Skeletal muscle cell (primary cell): ENCODE measurements at regions not wholly inside any gene's neighbourhood (a gene's known extent, or its start where the extent isn't known, plus 50 kb on each side); places are given as distances from the start of the nearest gene placed in this dataset.
A peak's percentile ranks its signal among the peaks of the same experiment; 100 is the strongest.

Experiments
- DNase-seq: peaks from one replicate; pipeline ENCODE4 v3.0.0-alpha.2; 2010; ENCODE audit warnings: low read depth
- H3K4me3 ChIP-seq: 2 replicates; pipeline ENCODE4 v1.5.1; 2011; ENCODE audit warnings: low read depth, mild to moderate bottlenecking, control low read depth, low read length, moderate library complexity

DNA sequence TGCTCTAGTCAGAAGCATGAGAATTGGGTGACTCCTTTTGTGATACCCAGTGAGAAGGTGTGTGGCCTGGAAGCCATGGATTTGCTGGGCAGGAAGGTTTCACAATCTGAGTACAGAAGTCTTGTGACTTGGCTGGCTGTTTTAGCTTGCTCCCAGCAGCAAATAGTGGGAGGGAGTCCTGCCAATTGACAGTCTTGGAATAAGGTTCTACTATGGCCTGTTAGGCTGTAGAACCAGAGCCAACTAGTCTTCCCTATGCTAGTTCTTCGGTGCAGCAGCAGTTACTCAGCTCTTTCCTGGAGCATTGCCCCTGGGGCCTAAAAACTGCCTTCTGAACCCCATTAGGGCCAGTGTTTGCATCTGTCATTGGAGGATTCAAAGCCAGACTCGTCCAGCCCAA, 1935.4 kb upstream of the PCDH20 start:
- no peak overlapping the region for H3K4me3 ChIP-seq
- DNase-seq, result peak; percentile 5

DNA sequence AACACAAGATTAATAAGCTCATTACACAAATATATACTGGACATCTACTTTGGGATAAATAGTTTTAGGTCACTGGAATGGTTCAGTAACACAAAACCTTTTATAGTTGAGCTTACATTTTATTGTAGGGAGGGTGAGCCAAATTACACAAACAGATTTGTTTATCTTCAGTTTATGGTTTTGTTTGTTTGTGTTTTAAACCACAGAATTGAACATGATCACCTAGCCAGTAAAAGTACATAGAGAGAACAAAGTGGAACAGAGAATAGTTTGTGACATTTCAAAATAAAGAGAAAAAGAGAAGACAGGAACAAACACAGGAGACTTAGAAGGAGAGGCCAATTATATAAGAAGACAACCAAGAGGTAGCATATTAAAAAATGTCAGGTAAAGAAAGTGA, 1930.2 kb upstream of the PCDH20 start:
- no peak overlapping the region for H3K4me3 ChIP-seq
- DNase-seq, result no peak

DNA sequence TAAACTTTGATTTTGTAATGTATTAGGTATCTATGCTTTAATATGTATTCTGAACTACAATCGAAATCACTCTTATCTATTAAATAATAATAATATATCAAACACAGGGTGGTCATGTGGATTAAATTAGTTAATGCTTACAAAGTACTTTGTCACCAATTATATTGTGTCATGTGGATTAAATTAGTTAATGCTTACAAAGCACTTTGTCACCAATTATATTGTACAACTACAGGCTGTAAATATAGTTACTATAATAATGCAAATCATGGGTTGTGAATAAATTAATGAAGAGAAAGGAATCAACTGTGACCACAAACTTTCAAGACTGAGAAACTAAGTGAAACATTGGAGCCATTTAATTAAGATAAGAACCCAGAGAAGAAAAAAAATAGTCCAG, 1929.1 kb upstream of the PCDH20 start:
- H3K4me3 ChIP-seq, result no peak overlapping the region
- DNase-seq, result no peak

DNA sequence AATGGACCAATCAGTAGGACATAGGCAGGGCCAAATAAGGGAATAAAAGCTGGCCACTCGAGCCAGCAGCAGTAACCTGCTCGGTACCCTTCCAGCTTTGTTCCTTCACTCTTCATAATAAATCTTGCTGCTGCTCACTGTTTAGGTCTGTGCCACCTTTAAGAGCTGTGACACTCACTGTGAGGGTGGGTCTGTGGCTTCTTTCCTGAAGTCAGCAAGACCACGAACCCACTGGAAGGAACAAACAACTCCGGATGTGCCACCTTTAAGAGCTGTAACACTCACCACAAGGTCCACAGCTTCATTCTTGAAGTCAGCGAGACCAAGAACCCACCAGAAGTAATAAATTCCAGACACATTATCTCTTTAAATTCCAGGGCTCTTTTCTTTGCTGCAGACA, 1922.3 kb upstream of the PCDH20 start:
- no peak for DNase-seq
- no peak overlapping the region for H3K4me3 ChIP-seq

DNA sequence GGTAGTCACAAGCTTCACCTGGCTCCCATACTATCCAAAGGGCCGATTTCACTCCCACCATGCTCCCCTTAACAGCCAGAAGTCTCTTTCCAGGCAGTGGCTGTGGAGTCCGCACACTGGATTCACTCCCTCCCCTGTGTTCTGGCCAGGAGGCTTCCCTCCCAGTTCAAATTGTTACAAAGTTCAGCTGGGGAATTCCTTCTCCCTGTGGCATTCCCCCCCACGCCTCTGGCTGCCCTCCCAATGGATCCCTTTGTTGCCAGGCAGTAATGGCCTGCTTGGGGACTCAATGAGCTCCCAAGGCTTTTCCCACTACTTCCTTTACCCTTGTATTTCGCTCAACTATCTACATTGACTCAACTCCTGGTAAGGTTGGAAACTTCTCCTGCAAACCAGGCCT, 1921.4 kb upstream of the PCDH20 start:
- no peak overlapping the region for H3K4me3 ChIP-seq
- no peak for DNase-seq

DNA sequence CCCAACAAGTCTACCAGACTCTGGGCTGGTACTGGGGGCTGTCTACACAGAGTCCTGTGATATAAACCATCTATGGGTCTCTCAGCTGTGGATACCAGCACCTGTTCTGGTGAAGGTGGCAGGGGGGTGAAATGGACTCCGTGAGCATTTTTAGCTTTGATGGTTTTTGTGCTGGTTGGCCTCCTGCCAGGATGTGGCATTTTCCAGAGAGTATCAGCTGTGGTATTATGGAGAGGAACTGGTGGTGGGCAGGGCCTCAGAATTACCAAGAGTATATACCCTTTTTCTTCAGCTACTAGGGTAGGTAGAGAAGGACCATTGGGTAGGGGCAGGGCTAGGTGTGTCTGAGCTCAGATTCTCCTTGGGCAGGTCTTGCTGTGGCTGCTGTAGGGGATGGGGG, 1920.9 kb upstream of the PCDH20 start:
- DNase-seq, result no peak
- no peak overlapping the region for H3K4me3 ChIP-seq

DNA sequence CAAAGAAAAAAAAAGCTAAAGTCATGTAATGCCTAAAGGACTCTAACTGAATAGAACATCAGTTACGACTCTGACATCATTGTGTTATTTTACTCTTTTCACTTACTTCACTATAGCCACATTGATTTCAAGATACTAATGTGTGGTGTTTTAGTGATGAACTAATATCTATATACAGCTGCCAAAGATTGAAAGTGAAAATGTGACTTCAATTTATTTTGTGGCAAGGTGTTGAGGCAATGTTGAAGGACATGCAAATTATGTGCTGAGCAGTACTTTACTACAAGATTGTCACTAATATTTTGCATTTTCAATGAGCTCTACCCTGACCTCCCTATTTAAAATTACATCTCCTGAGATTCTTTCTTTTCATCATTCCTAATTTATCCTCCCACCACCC, 1911.9 kb upstream of the PCDH20 start:
- no peak for DNase-seq
- H3K4me3 ChIP-seq, result no peak overlapping the region

DNA sequence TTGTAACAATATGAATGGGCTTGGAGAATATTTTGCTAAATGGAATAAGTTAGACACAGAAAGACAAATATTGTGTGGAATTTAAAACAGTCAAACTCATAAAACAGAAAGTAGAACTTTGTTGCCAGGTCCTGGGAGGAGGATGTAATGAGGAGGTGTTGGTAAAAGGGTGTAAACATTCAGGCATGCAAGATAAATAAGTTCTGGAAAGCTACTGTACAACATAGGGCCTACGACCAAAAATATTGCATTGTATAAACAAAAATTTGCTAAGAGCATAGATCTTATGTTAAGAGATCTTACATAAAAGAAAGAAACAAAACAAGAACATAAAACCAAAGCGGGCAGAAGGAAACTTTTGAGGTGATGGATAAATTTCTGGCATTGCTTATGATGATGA, 1907.8 kb upstream of the PCDH20 start:
- H3K4me3 ChIP-seq, result no peak overlapping the region
- no peak for DNase-seq

DNA sequence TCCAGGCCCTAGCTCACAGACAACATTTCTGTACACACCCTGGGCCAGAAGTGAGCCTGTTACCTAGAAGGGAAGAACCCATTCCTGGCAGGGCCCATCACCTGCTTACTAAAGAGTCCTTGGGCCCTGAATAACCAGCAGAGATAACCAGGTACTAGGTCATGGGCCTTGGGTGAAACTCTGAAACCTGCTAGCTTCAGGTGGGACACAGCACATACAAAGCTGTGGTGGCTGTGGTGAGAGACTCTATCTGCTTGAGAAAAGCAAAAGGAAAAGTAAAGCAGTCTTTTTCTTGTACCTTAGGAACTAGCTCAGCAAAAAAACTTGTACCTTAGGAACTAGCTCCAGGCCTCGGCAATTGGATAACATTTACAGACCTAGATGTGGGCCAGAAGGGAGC, 1895.9 kb upstream of the PCDH20 start:
- H3K4me3 ChIP-seq, result no peak overlapping the region
- DNase-seq, result no peak

DNA sequence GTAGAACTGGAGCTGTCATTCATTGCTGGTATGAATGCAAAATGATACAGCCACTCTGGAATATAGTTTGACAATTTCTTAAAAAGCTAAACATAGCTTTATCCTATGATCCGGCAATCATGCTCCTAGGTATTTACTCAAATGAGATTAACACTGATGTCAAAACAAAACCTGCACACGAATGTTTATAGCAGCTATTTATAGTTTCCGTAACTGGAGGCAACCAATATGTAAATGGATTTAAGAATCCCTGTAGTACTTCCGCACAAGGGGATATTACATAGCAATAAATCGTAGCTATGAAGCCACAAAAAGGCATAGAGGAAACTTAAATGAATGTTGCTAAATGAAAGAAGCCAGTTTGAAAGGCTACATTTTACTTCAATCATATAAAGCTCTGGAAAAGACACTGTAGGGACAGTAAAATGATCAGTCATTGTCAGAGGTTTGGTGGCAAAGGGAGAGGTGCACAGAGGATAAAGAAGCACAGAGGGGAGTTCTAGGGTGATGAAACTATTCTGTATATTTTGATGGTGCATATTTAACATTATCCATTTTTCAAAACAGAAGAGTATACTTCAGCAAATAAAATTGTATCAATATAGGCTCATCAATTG, 1893.0 kb upstream of the PCDH20 start:
- no peak for DNase-seq
- H3K4me3 ChIP-seq, result no peak overlapping the region

DNA sequence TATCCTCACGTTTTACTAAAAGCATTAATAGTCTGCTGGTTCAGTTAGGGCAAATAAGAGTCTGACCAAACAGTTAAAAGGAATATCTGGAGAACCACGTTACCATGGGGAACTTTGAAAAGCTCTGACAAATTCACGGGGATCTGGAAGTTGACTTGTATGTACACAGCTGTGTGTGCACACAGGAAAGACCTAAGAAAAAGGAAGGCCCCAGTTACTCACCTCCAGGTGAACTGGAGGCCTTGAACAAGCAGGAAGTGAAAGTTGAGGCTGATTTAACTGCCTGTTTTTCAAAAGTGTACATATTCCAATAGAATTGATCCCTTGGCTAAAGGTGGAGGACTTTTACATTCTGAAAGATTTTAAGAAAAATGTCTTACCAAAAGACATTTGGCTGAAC, 1891.6 kb upstream of the PCDH20 start:
- DNase-seq, result no peak
- no peak overlapping the region for H3K4me3 ChIP-seq

DNA sequence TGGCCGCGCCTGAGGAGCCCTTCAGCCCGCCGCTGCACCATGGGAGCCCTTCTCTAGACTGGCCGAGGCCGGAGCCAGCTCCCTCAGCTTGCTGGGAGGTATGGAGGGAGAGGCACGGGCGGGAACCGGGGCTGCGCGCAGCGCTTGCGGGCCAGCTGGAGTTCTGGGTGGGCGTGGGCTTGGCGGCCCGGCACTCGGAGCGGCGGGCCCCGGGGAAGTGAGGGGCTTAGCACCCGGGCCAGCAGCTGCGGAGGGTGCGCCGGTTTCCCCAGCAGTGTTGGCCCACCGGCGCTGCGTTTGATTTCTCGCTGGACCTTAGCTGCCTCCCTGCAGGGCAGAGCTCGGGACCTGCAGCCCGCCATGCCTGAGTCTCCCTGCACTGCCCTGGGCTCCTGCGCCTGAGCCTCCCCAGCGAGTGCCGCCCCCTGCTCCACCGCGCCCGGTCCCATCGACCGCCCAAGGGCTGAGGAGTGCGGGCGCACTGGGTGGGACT, 1890.0 kb upstream of the PCDH20 start:
- H3K4me3 ChIP-seq, result no peak overlapping the region
- no peak for DNase-seq

DNA sequence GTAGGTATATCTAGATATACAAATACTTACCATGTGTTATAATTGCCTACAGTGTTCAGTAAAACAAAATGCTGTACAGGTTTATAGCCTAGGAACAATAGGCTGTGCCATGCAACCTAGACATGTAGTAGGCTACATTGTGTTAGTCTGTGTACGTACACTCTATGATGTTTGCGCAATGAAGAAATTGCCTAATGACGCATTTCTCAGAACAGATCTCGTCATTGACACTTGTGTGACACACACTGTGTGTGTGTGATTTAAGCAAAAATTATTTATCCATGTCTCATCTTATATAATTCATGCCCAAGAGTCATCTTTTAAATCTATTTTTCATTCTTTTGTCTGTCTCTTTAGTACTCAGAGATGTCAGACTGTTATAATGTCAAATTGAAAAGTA, 1888.8 kb upstream of the PCDH20 start:
- DNase-seq, result no peak
- no peak overlapping the region for H3K4me3 ChIP-seq

DNA sequence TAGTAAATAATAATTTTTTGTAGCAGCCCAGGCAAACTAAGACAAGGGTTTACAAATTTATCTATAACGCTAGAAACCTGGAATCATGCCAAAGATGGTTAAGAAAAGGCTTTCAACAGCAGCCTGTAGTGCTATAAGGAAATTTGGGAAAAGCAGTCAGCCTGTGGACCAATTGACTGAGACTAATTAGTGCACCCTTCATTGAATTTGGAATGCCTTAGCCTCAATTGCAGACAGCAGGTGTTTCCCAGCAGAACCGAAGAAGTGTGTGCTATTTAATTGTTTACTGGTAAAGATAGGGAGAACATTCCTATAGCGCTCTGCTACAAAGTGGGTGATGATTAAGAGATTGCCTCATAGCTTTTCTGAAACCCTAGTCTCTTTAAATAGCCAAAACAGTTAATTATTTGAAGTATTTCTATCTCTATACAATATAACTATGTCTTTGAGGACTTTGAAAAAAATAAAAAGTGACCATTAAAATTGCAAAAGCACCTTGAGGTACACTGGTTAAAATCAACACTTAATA, 1884.3 kb upstream of the PCDH20 start:
- no peak overlapping the region for H3K4me3 ChIP-seq
- no peak for DNase-seq

DNA sequence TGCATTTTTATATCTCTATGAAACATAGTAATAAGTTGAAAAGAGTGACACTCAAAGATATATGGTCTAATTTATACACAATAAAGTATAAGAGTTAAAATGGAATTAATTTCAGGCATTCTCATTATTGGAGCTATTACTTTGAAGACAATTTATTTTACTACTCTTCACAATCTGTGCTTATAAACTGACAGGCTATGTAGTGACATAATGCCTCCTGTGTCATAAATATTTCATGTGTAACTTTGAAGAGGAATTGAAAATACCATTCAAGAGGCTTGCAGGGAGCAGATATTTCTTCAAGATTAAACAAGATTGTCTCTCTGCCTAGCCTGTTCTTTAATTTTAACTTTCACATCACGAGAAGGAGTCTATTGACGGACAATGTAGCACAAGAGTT, 1881.5 kb upstream of the PCDH20 start:
- H3K4me3 ChIP-seq, result no peak overlapping the region
- no peak for DNase-seq

DNA sequence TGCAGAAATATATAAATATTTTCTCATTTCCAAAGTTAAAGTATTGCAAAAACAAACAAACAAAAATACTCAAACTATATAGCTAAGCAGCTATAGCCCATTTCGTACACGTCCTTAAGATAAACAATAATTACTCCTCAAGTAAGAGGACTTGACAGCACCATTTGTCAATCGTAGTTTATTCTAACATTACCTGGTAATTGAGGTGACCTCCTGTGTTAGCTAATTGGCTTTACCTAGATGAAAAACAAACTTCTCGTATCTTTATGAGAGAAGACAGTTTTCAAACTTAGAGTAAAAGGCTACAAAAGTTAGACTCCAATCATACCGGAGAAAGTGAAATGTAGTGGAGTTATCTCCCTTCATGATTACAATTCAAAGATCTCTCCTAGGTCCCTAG, 1876.1 kb upstream of the PCDH20 start:
- no peak for DNase-seq
- no peak overlapping the region for H3K4me3 ChIP-seq

DNA sequence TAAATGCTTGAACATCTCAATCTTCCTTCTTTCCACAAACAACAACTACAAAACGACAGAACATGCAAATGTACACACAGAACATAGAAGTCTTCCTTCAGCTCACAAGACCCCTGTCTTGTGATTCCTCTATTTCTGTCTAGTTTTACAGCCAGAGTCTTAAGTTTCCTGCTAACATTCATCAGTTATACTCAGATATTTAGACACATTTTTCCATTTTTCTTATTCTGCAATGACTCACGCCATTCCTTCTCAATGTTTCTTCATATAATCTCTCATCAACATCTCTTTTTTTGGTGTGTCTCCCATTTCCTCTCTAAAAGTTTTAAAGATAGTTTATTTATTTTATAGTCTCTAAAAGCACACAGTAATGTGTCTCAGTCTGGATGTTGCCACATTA, 1872.9 kb upstream of the PCDH20 start:
- DNase-seq, result peak; percentile 7

DNA sequence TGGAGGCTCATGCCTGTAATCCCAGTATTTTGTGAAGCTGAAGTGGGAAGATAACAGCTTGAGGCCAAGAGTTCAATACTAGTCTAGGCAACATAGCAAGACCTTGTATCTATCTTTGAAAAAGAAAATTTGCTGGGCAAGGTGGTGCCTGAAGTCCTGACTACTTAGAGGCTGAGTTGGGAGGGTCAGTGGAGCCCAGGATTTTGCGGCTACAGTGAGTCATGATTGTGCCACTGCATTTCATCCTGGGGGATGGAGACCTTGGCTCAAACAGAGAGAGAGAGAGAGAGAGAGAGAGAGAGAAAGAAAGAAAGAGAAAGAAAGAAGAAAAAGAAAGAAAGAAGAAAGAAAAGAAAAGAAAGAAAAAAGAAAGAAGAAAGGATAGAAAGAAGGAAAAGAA, 1872.3 kb upstream of the PCDH20 start:
- no peak for DNase-seq

More for the DNA sequence above, 1872.9 kb upstream of the PCDH20 start:
- no peak overlapping the region for H3K4me3 ChIP-seq

DNA sequence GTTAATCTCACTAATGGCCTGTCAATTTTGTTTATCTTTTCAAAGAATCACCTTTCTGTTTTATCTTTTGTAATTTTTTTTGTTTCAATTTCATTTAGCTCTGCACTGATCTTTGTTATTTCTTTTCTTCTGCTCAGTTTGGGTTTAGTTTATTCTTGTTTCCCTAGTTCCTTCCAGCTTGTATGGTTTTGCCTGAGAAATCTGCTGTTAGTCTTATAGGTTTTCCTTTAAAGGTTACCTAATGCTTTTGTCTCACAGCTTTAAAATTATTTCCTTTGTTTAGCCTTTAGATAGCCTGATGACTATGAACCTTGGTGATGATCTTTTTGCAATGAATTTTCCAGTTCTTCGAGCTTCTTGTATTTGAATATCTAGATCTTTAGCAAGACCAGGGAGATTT, 1869.8 kb upstream of the PCDH20 start:
- no peak for DNase-seq
- no peak overlapping the region for H3K4me3 ChIP-seq

More for the DNA sequence above, 1872.3 kb upstream of the PCDH20 start:
- no peak overlapping the region for H3K4me3 ChIP-seq

DNA sequence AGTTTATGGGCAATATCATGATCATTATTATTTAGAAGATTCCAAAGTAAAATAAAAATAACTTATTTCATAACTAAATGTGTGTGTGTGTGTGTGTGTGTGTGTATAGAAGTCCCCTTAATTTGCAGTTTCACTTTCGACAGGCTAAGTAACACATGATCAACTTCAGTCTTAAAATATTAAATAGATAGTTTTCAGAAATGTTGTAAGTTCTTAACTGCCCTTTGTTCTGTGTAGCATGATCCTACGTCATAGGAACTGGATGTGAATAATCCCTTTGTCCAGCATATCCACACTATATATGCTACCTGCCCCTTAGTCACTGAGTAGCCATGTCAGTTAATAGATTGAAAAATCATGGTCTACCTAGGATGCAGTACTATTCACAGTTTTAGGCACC, 1863.5 kb upstream of the PCDH20 start:
- DNase-seq, result no peak
- no peak overlapping the region for H3K4me3 ChIP-seq

DNA sequence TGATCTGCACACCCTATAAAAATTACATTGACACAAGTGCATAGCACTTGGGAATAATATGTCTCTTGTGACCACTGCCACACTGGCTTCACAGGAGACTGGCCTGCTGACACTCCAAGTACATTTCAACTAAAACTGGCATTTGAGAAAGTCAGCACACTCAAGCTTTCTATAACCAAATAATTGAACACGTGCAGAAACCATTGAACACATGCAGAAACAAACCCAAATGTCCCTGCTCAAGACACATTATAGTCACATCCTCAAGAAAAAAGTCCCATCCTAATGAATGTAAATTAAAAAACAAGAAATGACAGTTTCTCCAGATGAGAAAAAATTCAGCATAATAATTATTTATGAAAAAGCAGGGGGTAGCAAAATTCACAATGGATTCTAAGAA, 1859.1 kb upstream of the PCDH20 start:
- no peak for DNase-seq
- H3K4me3 ChIP-seq, result no peak overlapping the region
